ENCODE measurements at regions not wholly inside any gene's neighbourhood (a gene's known extent, or its start where the extent isn't known, plus 50 kb on each side); places are given as distances from the start of the nearest gene placed in this dataset.

DNA sequence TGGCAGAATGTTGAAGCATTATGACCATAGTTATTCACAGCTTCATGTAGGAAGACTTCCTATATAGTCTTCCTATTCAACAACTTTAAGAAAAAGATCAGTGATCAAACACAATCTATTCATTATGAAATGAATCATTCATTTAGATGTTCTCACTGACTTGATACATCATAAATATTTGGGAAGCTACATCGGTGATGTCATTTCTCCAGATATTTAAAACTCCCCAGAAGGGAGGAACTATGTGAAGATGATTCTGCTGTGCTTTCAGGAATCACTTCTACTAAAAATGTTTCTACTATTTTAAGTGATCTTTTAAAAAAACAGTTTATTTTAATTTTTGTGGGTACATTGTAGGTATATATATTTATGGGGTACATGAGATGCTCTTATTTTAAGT is 316.4 kb downstream of the BCAT1 start:
- Histone ChIP-seq H3K27me3 (ENCODE audit: control insufficient read depth in 1 of 2, insufficient read depth in 2 of 2, low read length in 2 of 2) (no peaks in the 10 kb centered on the region), H3K4me2 (ENCODE audit: low read depth, low read length) (no peak overlapping the region), H3K9ac (ENCODE audit: insufficient read depth, low read depth, low read length) (no peak overlapping the region), H4K20me1 (ENCODE audit: insufficient read depth, low read length) (no peaks in the 10 kb centered on the region), H3K27ac (ENCODE audit: extremely low read length, insufficient read depth, low read length) (no peak overlapping the region), H3K4me3 (replicated peaks in 1 of 3; ENCODE audit: insufficient read depth in 1 of 3, low read depth in 2 of 3, low read length in 3 of 3) (no peak overlapping the region), H3K9me3 (ENCODE audit: low read length) (no peaks in the 10 kb centered on the region), H2AFZ (ENCODE audit: low read length) (no peak overlapping the region), H3K4me1 (ENCODE audit: insufficient read depth, low read length) (no peaks in the 10 kb centered on the region), H3K36me3 (replicated peaks in 1 of 2; ENCODE audit: control insufficient read depth in 1 of 2, insufficient read depth in 2 of 2, low read length in 2 of 2) (no peaks in the 10 kb centered on the region), H3K79me2 (ENCODE audit: insufficient read depth, low read length) (no peaks in the 10 kb centered on the region)
- TF ChIP-seq U2AF2 (IDR thresholded peaks at IDR 0.05; ENCODE audit: low read depth, low read length) (no peak), ZNF737 (CRISPR knock-in tag; IDR thresholded peaks at IDR 0.05; ENCODE audit: borderline replicate concordance) (no peak), NFATC3 (CRISPR knock-in tag; IDR thresholded peaks at IDR 0.05) (no peak), TOPORS (CRISPR knock-in tag; IDR thresholded peaks at IDR 0.05) (no peak)
- ATAC-seq (no peak), FAIRE-seq (no peak), DNase-seq (ENCODE audit: low spot score) (no peak)
- WGBS (ENCODE audit: low lambda C conversion rate), result 78% methylated on average over 1 of the region's 1 CpG
- in situ Hi-C loops (cut with HindIII; ENCODE audit: extremely low pct_ligation_motif_present, low pct_unique_long_range_greater_than_20kb), result no loop called here
- ChIA-PET CTCF (ENCODE audit: low intra/inter-chr PET ratio, low total read pairs) (no interaction called here), POLR2A (no interaction called here)
- no TSS peak for BruUV-seq (replicated peaks)
- intact Hi-C loops (cut with micrococcal nuclease; ENCODE audit: unreplicated experiment), result no loop called here

DNA sequence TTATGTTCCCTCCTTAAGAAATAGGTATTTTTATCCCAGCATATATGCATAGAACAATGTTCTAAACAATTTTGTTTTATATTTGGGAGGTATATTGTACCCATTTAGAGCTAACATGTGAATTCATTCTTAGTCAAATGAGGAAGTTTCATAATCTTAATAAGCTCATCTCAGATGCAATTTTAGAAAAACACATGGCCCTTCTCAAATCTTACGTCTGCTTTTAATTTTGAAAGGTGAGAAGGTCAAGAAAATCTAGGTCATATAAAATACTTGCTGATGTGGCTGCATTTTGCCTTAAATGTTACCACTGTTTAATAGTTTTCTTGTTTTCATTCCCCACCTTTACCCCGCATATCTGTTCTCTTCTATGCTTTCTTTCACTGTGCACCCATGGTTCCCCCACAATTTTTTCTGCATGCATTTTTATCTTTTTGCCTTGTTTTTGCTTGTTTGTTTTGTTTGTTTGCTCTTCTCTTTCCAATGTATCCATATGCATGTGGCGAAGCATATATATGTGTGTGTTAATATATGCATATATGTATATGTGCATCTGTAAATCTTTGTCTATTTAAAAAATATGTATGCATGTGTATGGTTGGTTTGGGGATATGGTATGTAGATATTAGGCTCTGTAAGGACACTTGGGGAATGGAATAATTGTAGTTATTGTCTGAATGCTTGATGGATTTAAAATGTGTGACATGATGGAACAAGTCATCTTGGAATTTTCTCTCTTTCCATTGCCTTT is 317.1 kb downstream of the BCAT1 start:
- Histone ChIP-seq H3K9ac (ENCODE audit: insufficient read depth, low read depth, low read length) (no peak overlapping the region), H3K4me1 (ENCODE audit: insufficient read depth, low read length) (no peaks in the 10 kb centered on the region), H3K36me3 (replicated peaks in 1 of 2; ENCODE audit: control insufficient read depth in 1 of 2, insufficient read depth in 2 of 2, low read length in 2 of 2) (no peaks in the 10 kb centered on the region), H3K4me2 (ENCODE audit: low read depth, low read length) (no peak overlapping the region), H3K79me2 (ENCODE audit: insufficient read depth, low read length) (no peaks in the 10 kb centered on the region), H3K27me3 (ENCODE audit: control insufficient read depth in 1 of 2, insufficient read depth in 2 of 2, low read length in 2 of 2) (no peaks in the 10 kb centered on the region), H2AFZ (ENCODE audit: low read length) (no peak overlapping the region), H3K4me3 (replicated peaks in 1 of 3; ENCODE audit: insufficient read depth in 1 of 3, low read depth in 2 of 3, low read length in 3 of 3) (no peak overlapping the region), H4K20me1 (ENCODE audit: insufficient read depth, low read length) (no peaks in the 10 kb centered on the region), H3K9me3 (ENCODE audit: low read length) (no peaks in the 10 kb centered on the region), H3K27ac (ENCODE audit: extremely low read length, insufficient read depth, low read length) (no peak overlapping the region)
- ATAC-seq (no peak), DNase-seq (ENCODE audit: low spot score) (no peak), FAIRE-seq (no peak)
- no TSS peak for BruUV-seq (replicated peaks)
- POLR2A ChIA-PET, result no interaction called here
- CTCF ChIA-PET (ENCODE audit: low intra/inter-chr PET ratio, low total read pairs), result no interaction called here
- intact Hi-C loops (cut with micrococcal nuclease; ENCODE audit: unreplicated experiment), result no loop called here
- in situ Hi-C loops (cut with HindIII; ENCODE audit: extremely low pct_ligation_motif_present, low pct_unique_long_range_greater_than_20kb), result no loop called here
- WGBS (ENCODE audit: low lambda C conversion rate), result 83% methylated on average over 3 of the region's 3 CpGs
- no peak for TF ChIP-seq ZNF788 (CRISPR knock-in tag; IDR thresholded peaks at IDR 0.05; ENCODE audit: borderline replicate concordance)
- TF ChIP-seq MAFK (conservative IDR thresholded peaks at IDR 0.05 in 1 of 2, IDR thresholded peaks at IDR 0.05 in 1 of 2; ENCODE audit: low read length in 2 of 2), result 0 out of 4 replicates have a peak, but pooled peaks of 1 of the 2 experiments have one; percentile 4

Data from HepG2 (cell line).